SK-N-SH (cell line): ENCODE measurements at regions not wholly inside any gene's neighbourhood (a gene's known extent, or its start where the extent isn't known, plus 50 kb on each side); places are given as distances from the start of the nearest gene placed in this dataset.
A peak's percentile ranks its signal among the peaks of the same experiment; 100 is the strongest.

Experiments
- CTCF ChIA-PET: fragments of 300-600, 350-600 bp; formaldehyde crosslinking; extraction: SDS; loops from one replicate; lab custom pipeline; 2021; lab: Yijun Ruan, JAX
- POLR2A ChIA-PET: fragments of 350-600 bp; sonication (Branson Sonifier 250); formaldehyde crosslinking; extraction: SDS; loops from one replicate; lab custom pipeline; 2020; ENCODE audit warnings: antibody characterized with exemption, inconsistent platforms; lab: Yijun Ruan, JAX
- DNase-seq: peaks from one replicate; pipeline ENCODE4 v3.0.0; 2012
- H2AFZ ChIP-seq: fragments of 200-600 bp; sonication (generic); 2 replicates; pipeline ENCODE4 v1.8.1; 2016; ENCODE audit warnings: antibody characterized with exemption, mild to moderate bottlenecking, low read depth
- H3F3A ChIP-seq: fragments of 200-600 bp; sonication (generic); replicated peaks from 2 replicates; pipeline ENCODE3; 2016; ENCODE audit warnings: antibody characterized with exemption, mild to moderate bottlenecking; ENCODE audit not compliant: insufficient read depth
- H3K27ac ChIP-seq, 2 experiments: fragments of 200-500 bp in 1 of 2; fragments of 200-600 bp in 1 of 2; sonication (Bioruptor generic) in 1 of 2; sonication (generic), shearing (Covaris generic) in 1 of 2; 2 replicates each; pipeline versions ENCODE4 v1.5.1 to v1.6.1; 2014 to 2016; ENCODE audit warnings: low read depth in 2 of 2, inconsistent platforms in 1 of 2, low read length in 1 of 2, mild to moderate bottlenecking in 1 of 2, mixed read lengths in 1 of 2
- H3K27me3 ChIP-seq: fragments of 200-600 bp; sonication (generic), shearing (Covaris generic); 2 replicates; pipeline ENCODE4 v1.6.1; 2016; ENCODE audit warnings: mixed run types; ENCODE audit not compliant: insufficient read depth
- H3K36me3 ChIP-seq, 2 experiments: fragments of 200-500 bp in 1 of 2; fragments of 200-600 bp in 1 of 2; sonication (Bioruptor generic) in 1 of 2; sonication (generic) in 1 of 2; replicated peaks in 1 of 2; 2 replicates each; pipeline versions ENCODE3 to v1.5.1; 2014 to 2016; ENCODE audit warnings: low read length in 1 of 2, mild to moderate bottlenecking in 1 of 2; ENCODE audit not compliant: insufficient read depth in 2 of 2, control insufficient read depth in 1 of 2
- H3K4me1 ChIP-seq, 2 experiments: fragments of 200-500 bp in 1 of 2; fragments of 200-600 bp in 1 of 2; sonication (Bioruptor generic) in 1 of 2; sonication (generic), shearing (Covaris generic) in 1 of 2; 2 replicates each; pipeline versions ENCODE4 v1.5.1 to v1.6.1; 2014 to 2016; ENCODE audit warnings: low read depth in 1 of 2, low read length in 1 of 2, mixed run types in 1 of 2; ENCODE audit not compliant: insufficient read depth in 2 of 2, control insufficient read depth in 1 of 2
- H3K4me2 ChIP-seq: fragments of 200-600 bp; sonication (generic), shearing (Covaris generic); 2 replicates; pipeline ENCODE4 v1.6.1; 2017; ENCODE audit warnings: mixed run types
- H3K4me3 ChIP-seq, 2 experiments: fragments of 200-500 bp in 1 of 2; fragments of 200-600 bp in 1 of 2; sonication (Bioruptor generic) in 1 of 2; sonication (generic), shearing (Covaris generic) in 1 of 2; 2 replicates each; pipeline versions ENCODE4 v1.5.1 to v1.8.1; 2014 to 2016; ENCODE audit warnings: low read depth in 2 of 2, inconsistent platforms in 1 of 2, low read length in 1 of 2, mild to moderate bottlenecking in 1 of 2, mixed read lengths in 1 of 2, moderate library complexity in 1 of 2
- H3K79me2 ChIP-seq: fragments of 200-600 bp; sonication (generic); 2 replicates; pipeline ENCODE4 v1.8.1; 2017; ENCODE audit warnings: mild to moderate bottlenecking; ENCODE audit not compliant: insufficient read depth
- H3K9ac ChIP-seq: fragments of 200-600 bp; sonication (generic); 2 replicates; pipeline ENCODE4 v1.6.1; 2017; ENCODE audit warnings: mixed run types
- H3K9me2 ChIP-seq: fragments of 200-600 bp; sonication (generic); 2 replicates; pipeline ENCODE4 v1.6.1; 2017; ENCODE audit warnings: mixed run types
- H3K9me3 ChIP-seq: fragments of 200-600 bp; sonication (generic); 2 replicates; pipeline ENCODE4 v1.6.1; 2017; ENCODE audit warnings: mixed run types, mild to moderate bottlenecking, moderate library complexity
- H4K20me1 ChIP-seq: fragments of 200-600 bp; sonication (generic); 2 replicates; pipeline ENCODE4 v1.6.1; 2017; ENCODE audit warnings: mild to moderate bottlenecking, mixed run types; ENCODE audit not compliant: insufficient read depth
- ELF1 ChIP-seq: IDR thresholded peaks from 2 replicates; pipeline ENCODE4 v1.4.0; 2012
- EP300 ChIP-seq, 2 experiments: IDR thresholded peaks; 2 replicates each; pipeline versions ENCODE4 v1.4.0 to v1.6.1; 2012; ENCODE audit warnings: borderline replicate concordance in 1 of 2, low read depth in 1 of 2, low read length in 1 of 2
- FOXM1 ChIP-seq: IDR thresholded peaks from 2 replicates; pipeline ENCODE4 v1.4.0; 2012; ENCODE audit warnings: low read depth, mild to moderate bottlenecking
- JUND ChIP-seq: IDR thresholded peaks from 2 replicates; pipeline ENCODE4 v1.4.0; 2012
- MAX ChIP-seq: IDR thresholded peaks from 2 replicates; pipeline ENCODE4 v1.4.0; 2012; ENCODE audit warnings: low read depth
- MEF2A ChIP-seq: IDR thresholded peaks from 2 replicates; pipeline ENCODE4 v1.4.0; 2012; ENCODE audit warnings: low read depth, borderline replicate concordance
- PBX3 ChIP-seq: IDR thresholded peaks from 2 replicates; pipeline ENCODE4; 2012
- RCOR1 ChIP-seq: fragments of 150-350 bp; IDR thresholded peaks from 2 replicates; pipeline ENCODE4 v1.6.1; 2017; ENCODE audit warnings: antibody characterized with exemption, low read length
- RXRA ChIP-seq: IDR thresholded peaks from 2 replicates; pipeline ENCODE4 v1.4.0; 2012; ENCODE audit warnings: low read depth, mild to moderate bottlenecking, borderline replicate concordance
- SIN3A ChIP-seq: IDR thresholded peaks from 2 replicates; pipeline ENCODE4 v1.6.1; 2012; ENCODE audit warnings: low read depth, mild to moderate bottlenecking, low read length, moderate library complexity, borderline replicate concordance
- TAF1 ChIP-seq: IDR thresholded peaks from 2 replicates; pipeline ENCODE4 v1.6.1; 2012; ENCODE audit warnings: low read depth, mild to moderate bottlenecking, low read length, moderate library complexity, borderline replicate concordance
- USF2 ChIP-seq: fragments of 150-350 bp; IDR thresholded peaks from 2 replicates; pipeline ENCODE4 v1.6.1; 2017; ENCODE audit warnings: antibody characterized with exemption, low read length, low read depth, borderline replicate concordance
- WGBS: methylation state at CpG from one replicate; pipeline ENCODE4 v1.1.6; 2017; ENCODE audit warnings: low lambda C conversion rate; 5-methylcytosine and 5-hydroxymethylcytosine counted together
- TF ChIP-seq, protein P1 (sequence below): IDR thresholded peaks from 2 replicates; pipeline ENCODE4 v1.6.1; 2012; ENCODE audit warnings: mild to moderate bottlenecking, low read depth, low read length, moderate library complexity

DNA sequence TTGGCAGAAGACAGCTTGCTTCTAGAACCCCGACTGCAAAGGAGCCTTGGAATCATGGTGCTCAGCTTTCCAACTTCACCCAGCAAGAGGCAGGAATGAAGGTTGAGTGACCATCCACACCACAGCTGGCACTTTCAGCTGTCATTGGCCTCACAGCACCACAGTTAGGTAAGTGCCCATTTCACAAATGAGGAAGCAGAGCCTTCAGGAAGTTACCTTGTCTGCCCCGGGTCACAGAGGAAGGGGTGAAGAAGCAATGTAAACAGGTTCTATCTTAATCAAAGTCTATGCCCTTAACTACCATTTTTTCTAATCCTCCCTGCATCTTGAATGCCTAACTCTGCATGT is 156.0 kb downstream of the GLUL start:
- Histone ChIP-seq H3K9me3 (no peaks in the 10 kb centered on the region), H3K27me3 (no peaks in the 10 kb centered on the region), H3F3A (no peaks in the 10 kb centered on the region), H3K4me2 (no peak overlapping the region), H3K79me2 (no peaks in the 10 kb centered on the region), H3K4me3 (no peak overlapping the region), H3K9me2 (no peaks in the 10 kb centered on the region), H3K9ac (no peak overlapping the region)
- WGBS: 13% methylated on average over 2 of the region's 2 CpGs
- DNase-seq: no peak
- CTCF ChIA-PET: interaction anchor here (1.0 to 2.0 kb wide), 2 partner anchors 10 to 92 kb away, joined by 3 to 10 read pairs; no protein-coding TSS in a partner anchor
- no peak for TF ChIP-seq JUND
- no peak for TF ChIP-seq MEF2A
- TF ChIP-seq ELF1: no peak
- no peak for TF ChIP-seq PBX3
- TF ChIP-seq USF2: no peak
- no peak for TF ChIP-seq TAF1
- TF ChIP-seq, all 33 proteins: peak for 0
- Histone ChIP-seq H3K36me3 (no peaks in the 10 kb centered on the region), H3K27ac (no peak overlapping the region), H4K20me1 (no peaks in the 10 kb centered on the region), H2AFZ (no peak overlapping the region), H3K4me1 (peaks cover 0 to 7% of the 10 kb centered on the region in 2 experiments; a peak in 1 of 4 replicates)
- POLR2A ChIA-PET: no interaction called here

DNA sequence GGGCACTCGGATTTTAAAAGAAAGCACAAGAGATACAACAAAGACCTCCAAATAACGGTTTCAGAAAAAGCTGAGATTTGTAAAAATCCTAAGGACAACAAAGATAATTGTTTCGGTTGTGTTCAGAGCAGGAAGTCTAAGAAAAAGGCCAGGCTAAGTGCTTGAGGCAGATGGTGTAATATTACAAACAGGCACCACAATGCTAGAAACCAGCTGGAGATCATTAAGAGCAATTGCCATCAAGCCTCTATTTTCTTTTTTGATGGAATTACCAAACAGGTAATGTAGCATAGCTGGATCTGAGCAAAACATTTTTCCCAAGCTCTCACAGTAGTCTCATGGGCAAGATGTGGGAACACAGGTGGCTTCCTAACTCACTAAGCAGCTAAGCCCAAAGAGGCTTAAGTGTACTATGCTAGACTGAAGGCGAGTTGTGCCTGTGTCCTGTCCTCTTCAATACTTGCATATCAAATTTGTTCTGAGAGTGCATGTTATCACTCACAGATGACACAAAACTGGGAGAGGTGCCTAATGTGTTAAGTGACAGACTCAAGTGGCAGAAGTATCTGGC is 161.6 kb downstream of the GLUL start:
- ChIA-PET POLR2A (interaction anchor here (0.8 kb wide), 1 partner anchor 162 kb away, joined by 3 read pairs; no protein-coding TSS in a partner anchor), CTCF (interaction anchor here (1.0 to 1.4 kb wide), 2 partner anchors 11 to 167 kb away, joined by 3 to 4 read pairs; no protein-coding TSS in a partner anchor)
- H3K9ac ChIP-seq: no peak overlapping the region
- no peak overlapping the region for H3K4me3 ChIP-seq
- peak overlapping the region in 1 of 2 experiments; percentile 67; a peak in 2 of 4 replicates for H3K27ac ChIP-seq
- peak; percentile 38 for DNase-seq
- WGBS: 4% methylated on average over 4 of the region's 4 CpGs
- TF ChIP-seq EP300 (IDR thresholded peaks at IDR 0.05; ENCODE audit: borderline replicate concordance in 1 of 2, low read depth in 1 of 2, low read length in 1 of 2) (peak in 1 of 2 experiments; percentile 37; a peak in 1 of 4 replicates), FOXM1 (no peak)
- H3K36me3 ChIP-seq: no peaks in the 10 kb centered on the region
- no peaks in the 10 kb centered on the region for H3K27me3 ChIP-seq
- peaks cover 0 to 9% of the 10 kb centered on the region in 2 experiments; a peak in 1 of 4 replicates for H3K4me1 ChIP-seq
- H3K4me2 ChIP-seq: no peak overlapping the region
- no peaks in the 10 kb centered on the region for H3K9me2 ChIP-seq
- no peak overlapping the region for H2AFZ ChIP-seq
- H3F3A ChIP-seq: no peaks in the 10 kb centered on the region
- H3K79me2 ChIP-seq: no peaks in the 10 kb centered on the region
- H4K20me1 ChIP-seq: no peaks in the 10 kb centered on the region
- no peaks in the 10 kb centered on the region for H3K9me3 ChIP-seq

DNA sequence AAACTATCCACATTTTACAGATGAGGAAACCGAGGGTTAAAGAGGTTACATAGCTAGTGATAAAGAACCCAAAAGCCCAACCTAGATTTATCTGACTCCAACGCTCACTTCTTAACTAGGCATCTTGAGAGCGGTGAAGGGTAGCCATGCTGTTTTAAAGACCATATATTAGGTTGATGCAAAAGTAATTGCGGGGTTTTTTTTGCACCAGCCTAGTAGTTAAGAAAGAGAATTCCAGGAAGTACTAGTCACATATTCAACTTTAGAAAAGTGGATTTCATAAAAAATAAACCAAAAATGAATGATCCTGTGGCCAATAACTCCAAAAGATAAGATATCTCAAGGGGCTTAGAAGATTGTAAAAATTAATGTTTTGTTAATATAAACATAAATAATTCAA is 162.1 kb downstream of the GLUL start:
- Histone ChIP-seq H3K79me2 (no peaks in the 10 kb centered on the region), H3K9me2 (no peaks in the 10 kb centered on the region), H3F3A (no peaks in the 10 kb centered on the region), H3K27ac (peak overlapping the region in 1 of 2 experiments; percentile 67; a peak in 2 of 4 replicates), H3K9me3 (no peaks in the 10 kb centered on the region), H3K9ac (no peak overlapping the region), H4K20me1 (no peaks in the 10 kb centered on the region), H3K4me3 (no peak overlapping the region), H3K4me1 (peaks cover 0 to 9% of the 10 kb centered on the region in 2 experiments; a peak in 1 of 4 replicates), H3K27me3 (no peaks in the 10 kb centered on the region), H3K36me3 (no peaks in the 10 kb centered on the region), H3K4me2 (no peak overlapping the region), H2AFZ (no peak overlapping the region)
- ChIA-PET POLR2A (interaction anchor here (0.8 kb wide), 1 partner anchor 162 kb away, joined by 3 read pairs; no protein-coding TSS in a partner anchor), CTCF (interaction anchor here (1.0 to 1.4 kb wide), 2 partner anchors 10 to 167 kb away, joined by 3 to 4 read pairs; no protein-coding TSS in a partner anchor)
- 56% methylated on average over 4 of the region's 4 CpGs for WGBS
- no peak for DNase-seq
- TF ChIP-seq, protein P1, sequence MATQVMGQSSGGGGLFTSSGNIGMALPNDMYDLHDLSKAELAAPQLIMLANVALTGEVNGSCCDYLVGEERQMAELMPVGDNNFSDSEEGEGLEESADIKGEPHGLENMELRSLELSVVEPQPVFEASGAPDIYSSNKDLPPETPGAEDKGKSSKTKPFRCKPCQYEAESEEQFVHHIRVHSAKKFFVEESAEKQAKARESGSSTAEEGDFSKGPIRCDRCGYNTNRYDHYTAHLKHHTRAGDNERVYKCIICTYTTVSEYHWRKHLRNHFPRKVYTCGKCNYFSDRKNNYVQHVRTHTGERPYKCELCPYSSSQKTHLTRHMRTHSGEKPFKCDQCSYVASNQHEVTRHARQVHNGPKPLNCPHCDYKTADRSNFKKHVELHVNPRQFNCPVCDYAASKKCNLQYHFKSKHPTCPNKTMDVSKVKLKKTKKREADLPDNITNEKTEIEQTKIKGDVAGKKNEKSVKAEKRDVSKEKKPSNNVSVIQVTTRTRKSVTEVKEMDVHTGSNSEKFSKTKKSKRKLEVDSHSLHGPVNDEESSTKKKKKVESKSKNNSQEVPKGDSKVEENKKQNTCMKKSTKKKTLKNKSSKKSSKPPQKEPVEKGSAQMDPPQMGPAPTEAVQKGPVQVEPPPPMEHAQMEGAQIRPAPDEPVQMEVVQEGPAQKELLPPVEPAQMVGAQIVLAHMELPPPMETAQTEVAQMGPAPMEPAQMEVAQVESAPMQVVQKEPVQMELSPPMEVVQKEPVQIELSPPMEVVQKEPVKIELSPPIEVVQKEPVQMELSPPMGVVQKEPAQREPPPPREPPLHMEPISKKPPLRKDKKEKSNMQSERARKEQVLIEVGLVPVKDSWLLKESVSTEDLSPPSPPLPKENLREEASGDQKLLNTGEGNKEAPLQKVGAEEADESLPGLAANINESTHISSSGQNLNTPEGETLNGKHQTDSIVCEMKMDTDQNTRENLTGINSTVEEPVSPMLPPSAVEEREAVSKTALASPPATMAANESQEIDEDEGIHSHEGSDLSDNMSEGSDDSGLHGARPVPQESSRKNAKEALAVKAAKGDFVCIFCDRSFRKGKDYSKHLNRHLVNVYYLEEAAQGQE: no peak
- TF ChIP-seq ELF1 (no peak), MAX (no peak), RCOR1 (no peak), SIN3A (no peak), RXRA (no peak)
